Panc1 (cell line): ENCODE measurements at regions not wholly inside any gene's neighbourhood (a gene's known extent, or its start where the extent isn't known, plus 50 kb on each side); places are given as distances from the start of the nearest gene placed in this dataset.

Source experiments
- ATAC-seq: fragments of 200-7000 bp; cut with Tn5 transposase; 2 replicates; pipeline ENCODE4 v1.9.1; 2020; ENCODE audit warnings: mild to moderate bottlenecking, moderate library complexity
- BruUV-seq: library from RNA; stranded (reverse); fragments of 400-500 nt; replicated peaks from 2 replicates; lab custom pipeline; 2021; lab: Mats Ljungman, UMichigan
- CTCF ChIA-PET: fragments of 300-600 bp; sonication (Branson Sonifier 250); formaldehyde crosslinking; loops from one replicate; lab custom pipeline; 2022; ENCODE audit warnings: antibody characterized with exemption; lab: Charles Lee
- POLR2A ChIA-PET: fragments of 300-600 bp; sonication (Branson Sonifier 250); formaldehyde crosslinking; loops from one replicate; lab custom pipeline; 2022; ENCODE audit warnings: antibody characterized with exemption; lab: Charles Lee
- DNase-seq: peaks from one replicate; pipeline ENCODE4 v3.0.0-alpha.2; 2010; ENCODE audit warnings: low read depth, low spot score
- H3K27ac ChIP-seq: 2 replicates; pipeline ENCODE4 v1.5.1; 2011; ENCODE audit warnings: mild to moderate bottlenecking, low read length, inconsistent platforms
- H3K27me3 ChIP-seq: fragments of 200-500 bp; sonication (Bioruptor generic); 2 replicates; pipeline ENCODE4 v1.6.0; 2014; ENCODE audit warnings: low read length, inconsistent platforms; ENCODE audit not compliant: control insufficient read depth, insufficient read depth
- H3K36me3 ChIP-seq: fragments of 200-500 bp; sonication (Bioruptor generic); 2 replicates; pipeline ENCODE4 v1.5.1; 2014; ENCODE audit warnings: inconsistent platforms, mild to moderate bottlenecking, low read length, moderate library complexity; ENCODE audit not compliant: control insufficient read depth, insufficient read depth
- H3K4me1 ChIP-seq: 2 replicates; pipeline ENCODE4 v1.5.1; 2011; ENCODE audit warnings: inconsistent platforms, mild to moderate bottlenecking, low read length, moderate library complexity; ENCODE audit not compliant: control insufficient read depth, insufficient read depth
- H3K4me3 ChIP-seq, 2 experiments: 2 replicates each; pipeline ENCODE4 v1.5.1; 2011 to 2012; ENCODE audit warnings: low read depth in 2 of 2, low read length in 2 of 2, mild to moderate bottlenecking in 2 of 2, inconsistent platforms in 1 of 2, moderate library complexity in 1 of 2
- H3K9me3 ChIP-seq: fragments of 200-500 bp; sonication (Bioruptor generic); 2 replicates; pipeline ENCODE4 v1.5.1; 2014; ENCODE audit warnings: low read depth, mild to moderate bottlenecking, inconsistent platforms, low read length, moderate library complexity; ENCODE audit not compliant: control insufficient read depth, insufficient read depth
- CTCF ChIP-seq: fragments of 450-650 bp; IDR thresholded peaks from 2 replicates; pipeline ENCODE4 v1.5.1; 2017; ENCODE audit warnings: mild to moderate bottlenecking
- POLR2AphosphoS5 ChIP-seq: IDR thresholded peaks from 2 replicates; pipeline ENCODE4 v1.6.1; 2012; ENCODE audit warnings: mild to moderate bottlenecking, low read depth, low read length, moderate library complexity
- REST ChIP-seq, 2 experiments: IDR thresholded peaks; 2 replicates each; pipeline ENCODE4 v1.6.1; 2011 to 2012; ENCODE audit warnings: low read depth in 2 of 2, control low read depth in 1 of 2, low read length in 1 of 2, mild to moderate bottlenecking in 1 of 2, moderate library complexity in 1 of 2; ENCODE audit not compliant: insufficient read depth in 1 of 2
- SIN3A ChIP-seq: IDR thresholded peaks from 2 replicates; pipeline ENCODE4 v1.6.1; 2012; ENCODE audit warnings: low read depth, mild to moderate bottlenecking, low read length, moderate library complexity, borderline replicate concordance; ENCODE audit not compliant: insufficient read depth
- TCF7L2 ChIP-seq: IDR thresholded peaks from 2 replicates; pipeline ENCODE4 v1.6.1; 2011; ENCODE audit warnings: mild to moderate bottlenecking, low read depth, low read length, inconsistent platforms
- in situ Hi-C: cut with HindIII; loops from 2 replicates; pipeline ENCODE4 v1.10.0; 2016; ENCODE audit warnings: low sequenced_read_pairs, low pct_unique_long_range_greater_than_20kb
- intact Hi-C: fragments of 100-400 bp; cut with micrococcal nuclease; formaldehyde crosslinking; loops from one replicate; pipeline ENCODE4 v1.10.0; 2022; ENCODE audit not compliant: unreplicated experiment

GRCh38 chr12:97784904-97785303, 322.3 kb downstream of the RMST start:
- in situ Hi-C loops = no loop called here
- ATAC-seq (no peak), DNase-seq (no peak)
- POLR2A ChIA-PET = no interaction called here
- TF ChIP-seq REST (IDR thresholded peaks at IDR 0.05; ENCODE audit: insufficient read depth in 1 of 2, low read depth in 2 of 2, low read length in 1 of 2) (no peak), POLR2AphosphoS5 (no peak), CTCF (no peak), SIN3A (no peak), TCF7L2 (no peak)
- no peaks in the 10 kb centered on the region for H3K36me3 ChIP-seq
- no TSS peak for BruUV-seq
- intact Hi-C loops = no loop called here
- H3K4me1 ChIP-seq = no peaks in the 10 kb centered on the region
- CTCF ChIA-PET = no interaction called here
- H3K27ac ChIP-seq = no peak overlapping the region
- no peaks in the 10 kb centered on the region for H3K9me3 ChIP-seq
- no peak overlapping the region for H3K4me3 ChIP-seq
- H3K27me3 ChIP-seq = no peaks in the 10 kb centered on the region

- H3K4me1 ChIP-seq = no peaks in the 10 kb centered on the region
- TF ChIP-seq POLR2AphosphoS5 (no peak), SIN3A (no peak), REST (IDR thresholded peaks at IDR 0.05; ENCODE audit: insufficient read depth in 1 of 2, low read depth in 2 of 2, low read length in 1 of 2) (no peak), TCF7L2 (no peak), CTCF (no peak)
- no TSS peak for BruUV-seq
- no peaks in the 10 kb centered on the region for H3K36me3 ChIP-seq
- ChIA-PET POLR2A (no interaction called here), CTCF (no interaction called here)
- no peak overlapping the region for H3K4me3 ChIP-seq
- in situ Hi-C loops (no loop called here), intact Hi-C loops (no loop called here)
- ATAC-seq (no peak), DNase-seq (no peak)
- H3K27me3 ChIP-seq = no peaks in the 10 kb centered on the region
- H3K9me3 ChIP-seq = no peaks in the 10 kb centered on the region
- H3K27ac ChIP-seq = no peak overlapping the region
Observed at GRCh38 chr12:97790281-97790680, 327.7 kb downstream of the RMST start.
